GM19324 (cell line): ENCODE measurements at regions not wholly inside any gene's neighbourhood (a gene's known extent, or its start where the extent isn't known, plus 50 kb on each side); places are given as distances from the start of the nearest gene placed in this dataset.

Experiments
- ATAC-seq: cut with Tn5 transposase; IDR thresholded peaks from one replicate; pipeline ENCODE4 v1.9.1; 2021; ENCODE audit warnings: mild to moderate bottlenecking, moderate library complexity; ENCODE audit not compliant: unreplicated experiment, low FRiP score

DNA sequence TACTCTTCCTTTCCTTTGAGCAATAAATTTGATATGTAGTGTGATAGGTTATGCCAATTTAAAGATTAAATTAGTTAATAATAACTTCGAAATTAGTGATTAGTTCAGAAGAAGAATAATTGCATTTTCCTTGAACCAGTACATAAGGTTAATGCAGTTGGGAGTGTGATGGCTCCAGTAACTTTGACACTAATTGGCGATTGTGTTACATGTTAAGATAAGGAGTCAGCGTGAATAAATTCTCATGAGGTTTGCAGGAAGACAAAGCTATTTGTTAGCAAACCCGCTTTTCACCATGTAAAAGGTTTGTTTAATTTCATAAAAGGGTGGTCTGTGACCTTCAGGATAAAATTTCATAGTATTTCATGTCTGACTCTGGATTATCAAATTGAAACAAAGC, 1226.8 kb downstream of the SLC16A7 start:
- ATAC-seq: no peak

GRCh38 chr12:60830381-60830780, 1234.6 kb downstream of the SLC16A7 start:
- no peak for ATAC-seq

GRCh38 chr12:60832290-60832689, 1236.5 kb downstream of the SLC16A7 start:
- no peak for ATAC-seq

DNA sequence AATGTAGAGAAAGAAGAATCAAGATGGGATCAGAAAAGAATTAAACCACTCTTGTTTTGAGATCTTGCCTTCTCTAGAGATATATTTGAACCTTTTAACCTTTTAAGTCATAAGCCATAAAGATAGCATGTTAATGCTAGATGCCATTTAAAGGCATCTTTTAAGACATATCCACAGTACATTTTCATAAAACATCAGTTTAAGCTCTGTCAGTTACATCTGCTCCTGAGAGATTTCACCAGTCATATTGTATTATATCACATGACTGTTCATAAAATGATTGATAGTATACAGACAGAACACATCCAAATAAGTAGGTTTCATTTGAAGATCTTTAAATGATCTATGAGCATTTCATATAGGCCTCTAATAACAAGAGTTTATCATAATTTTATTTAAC, 1238.5 kb downstream of the SLC16A7 start:
- ATAC-seq: no peak

- ATAC-seq: no peak
Observed at GRCh38 chr12:60834806-60835205, 1239.0 kb downstream of the SLC16A7 start.

DNA sequence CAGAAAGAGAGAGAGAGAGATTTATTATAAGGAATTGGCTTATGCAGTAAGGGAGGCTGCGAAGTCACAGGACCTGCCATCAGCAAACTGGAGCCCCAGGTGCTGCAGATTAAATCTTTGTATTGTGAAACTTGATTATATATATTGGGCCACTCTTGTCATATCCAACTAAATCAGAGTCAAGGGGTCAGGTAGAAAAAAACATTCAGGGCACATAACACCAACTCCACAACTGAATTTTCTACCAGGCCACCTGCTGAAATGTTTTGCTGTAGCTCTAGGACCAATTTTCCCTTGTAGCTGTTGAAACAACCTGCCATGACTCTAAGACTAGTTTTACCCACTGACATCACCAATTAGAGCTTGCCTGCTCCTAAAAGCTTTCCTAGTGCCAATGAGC, 1240.8 kb downstream of the SLC16A7 start:
- no peak for ATAC-seq

GRCh38 chr12:60842181-60842580, 1246.4 kb downstream of the SLC16A7 start:
- no peak for ATAC-seq

DNA sequence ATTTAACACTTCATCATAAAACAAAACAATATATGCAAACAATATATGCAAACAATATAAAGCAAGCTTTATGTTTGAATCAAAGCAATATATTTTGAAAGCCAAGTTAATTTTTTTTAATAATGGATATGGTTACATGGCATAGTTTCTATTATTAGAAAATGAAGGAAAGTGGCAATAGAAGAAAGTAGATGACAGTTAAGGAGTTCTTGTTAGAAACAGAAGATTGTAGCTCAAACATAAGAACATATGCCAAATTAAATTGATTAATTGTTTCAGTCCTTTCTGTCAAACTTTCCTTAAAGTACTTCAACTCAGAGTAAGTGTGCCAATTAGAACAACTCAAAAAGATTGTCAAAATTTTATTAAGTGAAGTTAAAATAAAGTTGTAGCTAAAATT, 1248.3 kb downstream of the SLC16A7 start:
- ATAC-seq: no peak

DNA sequence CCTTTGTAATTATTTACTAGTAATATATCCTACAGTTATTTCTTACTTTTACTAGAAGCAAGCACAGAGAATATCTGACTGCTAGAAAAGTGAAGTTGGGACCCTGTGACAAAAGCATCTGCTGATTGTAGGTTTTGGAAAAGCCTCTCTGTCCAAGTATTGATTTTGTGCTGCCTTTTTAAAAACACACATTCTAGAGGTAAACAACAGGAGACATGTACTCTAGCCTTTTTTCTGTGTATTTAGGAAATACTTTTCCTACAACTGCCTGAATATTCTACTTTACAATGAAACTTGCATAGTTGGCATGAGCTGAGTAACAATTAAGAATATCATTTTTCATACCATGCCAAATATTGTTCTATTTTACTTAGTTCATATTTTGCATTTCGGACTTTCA, 1249.0 kb downstream of the SLC16A7 start:
- ATAC-seq: no peak

DNA sequence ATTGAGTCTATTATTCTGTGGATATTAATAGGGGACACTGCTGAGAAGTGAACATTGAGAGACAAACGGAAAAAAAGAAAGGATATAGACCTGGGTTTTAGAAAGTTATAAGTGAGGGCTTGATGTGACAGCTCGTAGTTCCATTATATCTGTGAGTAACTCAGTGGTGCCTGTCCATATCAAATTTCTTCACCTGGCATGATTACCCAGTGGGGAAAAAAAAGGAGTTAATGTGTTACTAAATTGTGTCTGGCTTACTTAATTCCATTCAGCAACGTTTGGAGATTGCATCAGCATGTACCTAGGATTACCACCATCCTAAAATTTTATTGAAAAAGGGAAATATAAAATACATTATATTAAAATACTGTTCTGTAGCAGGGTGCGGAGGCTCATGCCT, 1249.9 kb downstream of the SLC16A7 start:
- ATAC-seq: no peak

- no peak for ATAC-seq
Observed at GRCh38 chr12:60847281-60847680, 1251.5 kb downstream of the SLC16A7 start.

GRCh38 chr12:60849723-60850122, 1253.9 kb downstream of the SLC16A7 start:
- ATAC-seq: no peak

DNA sequence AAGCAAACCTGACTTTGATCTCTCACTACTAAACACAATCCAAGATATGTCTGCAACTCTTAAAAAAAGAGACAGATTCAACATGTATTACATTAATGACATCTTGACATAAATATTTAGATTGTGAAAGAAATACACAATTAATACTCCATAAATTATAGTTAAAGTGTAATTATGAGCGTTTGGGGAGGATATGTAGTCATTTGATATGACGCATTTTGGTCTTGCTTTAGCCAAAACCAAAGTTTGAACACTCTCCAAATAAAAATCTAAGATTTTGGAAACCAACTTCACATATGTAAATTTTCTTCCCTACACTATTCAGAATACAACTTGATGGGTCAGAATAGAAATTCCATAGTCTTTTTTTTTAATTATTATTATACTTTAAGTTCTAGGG, 1257.6 kb downstream of the SLC16A7 start:
- no peak for ATAC-seq

DNA sequence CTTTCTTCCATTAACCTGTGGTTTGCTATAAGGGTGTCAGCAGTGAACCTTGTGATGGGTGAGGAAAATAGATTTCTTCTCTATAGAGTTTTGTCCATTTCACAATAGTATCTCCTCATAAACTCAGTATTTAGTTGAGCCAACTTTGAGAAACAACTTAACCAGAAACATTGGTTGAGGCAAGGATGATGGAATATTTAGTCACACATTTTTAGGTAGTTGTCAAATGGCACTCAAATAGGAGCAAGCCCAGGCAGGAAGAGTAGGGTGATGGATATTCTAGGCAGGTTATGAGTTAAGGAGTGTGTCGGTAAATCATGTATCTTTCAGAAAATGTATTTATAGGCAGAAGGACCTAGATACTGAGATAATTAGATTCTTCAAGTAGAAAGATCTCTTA, 1267.6 kb downstream of the SLC16A7 start:
- no peak for ATAC-seq

- no peak for ATAC-seq
Observed at GRCh38 chr12:60872219-60872618, 1276.4 kb downstream of the SLC16A7 start.

DNA sequence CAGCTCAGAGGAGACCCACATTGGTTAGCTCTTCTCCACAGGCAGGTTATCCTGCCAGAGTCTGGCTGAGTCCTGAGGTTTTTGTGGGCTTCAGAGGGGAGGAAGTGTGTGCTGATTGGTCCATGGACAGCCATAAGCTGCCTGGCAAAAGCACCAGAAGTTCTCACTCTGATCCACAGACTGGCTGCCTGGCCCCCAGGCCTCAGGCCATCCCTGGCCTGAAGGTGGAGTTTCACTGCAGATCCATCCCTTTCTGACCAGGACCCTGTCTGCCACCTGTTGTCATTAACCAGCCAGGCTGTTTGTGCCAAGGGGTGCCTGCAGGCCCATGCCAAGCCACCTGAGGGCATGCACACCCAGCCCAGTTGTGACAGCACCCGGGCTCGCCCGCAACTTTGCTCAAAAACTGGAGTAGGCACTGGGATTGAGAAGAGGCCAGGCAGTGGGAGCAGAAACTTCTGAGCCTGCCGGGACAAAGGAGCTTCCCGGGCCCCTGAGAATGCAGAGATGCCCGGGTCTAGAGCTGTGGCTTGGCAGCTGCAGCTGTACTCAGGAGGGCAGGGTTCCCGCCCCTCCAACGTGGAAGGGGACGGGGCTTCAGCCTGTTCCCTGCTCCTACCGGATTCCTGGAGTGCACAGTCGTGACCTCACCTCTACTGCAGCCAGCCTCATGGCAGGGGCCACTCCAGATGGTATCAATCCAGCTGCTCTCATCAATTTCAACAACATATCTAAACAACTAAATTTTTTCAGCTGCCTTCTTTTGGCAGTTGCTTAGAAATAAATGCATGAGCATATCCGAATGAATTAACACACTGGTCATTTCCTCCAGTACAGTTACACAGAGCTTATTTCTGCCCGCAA, 1277.3 kb downstream of the SLC16A7 start:
- ATAC-seq: no peak

- ATAC-seq: no peak
Observed at GRCh38 chr12:60874091-60874490, 1278.3 kb downstream of the SLC16A7 start.

DNA sequence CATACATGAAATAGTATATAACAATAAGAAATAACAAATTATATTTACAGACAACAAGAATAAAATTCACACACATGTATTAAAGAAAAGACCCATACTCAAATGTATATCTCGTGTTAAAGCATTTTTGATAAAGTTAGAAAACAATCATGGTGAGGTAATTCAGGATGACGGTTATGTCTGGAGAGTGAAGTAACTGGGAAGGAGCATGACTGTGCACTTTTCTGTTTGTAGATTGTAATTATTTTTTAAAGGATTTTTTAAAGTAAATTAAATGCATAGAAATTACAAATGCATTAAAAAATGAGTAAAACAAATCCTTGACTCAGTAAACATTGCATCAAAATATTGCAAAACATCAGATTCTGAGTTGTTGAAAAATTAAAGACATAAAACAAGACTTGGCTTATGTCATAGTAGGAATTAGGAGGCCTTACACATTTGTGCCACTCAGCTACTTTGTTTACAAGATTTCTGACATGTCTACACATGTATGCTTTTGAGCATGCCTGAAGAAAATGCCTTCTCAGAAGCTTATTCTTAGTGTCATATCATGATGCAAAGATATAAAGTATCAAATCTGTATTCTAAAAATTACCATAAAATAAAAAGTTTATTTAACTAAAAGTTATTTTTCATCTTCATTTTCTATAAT, 1325.1 kb downstream of the SLC16A7 start:
- ATAC-seq: no peak

- no peak for ATAC-seq
Observed at GRCh38 chr12:60921541-60921940, 1325.7 kb downstream of the SLC16A7 start.

DNA sequence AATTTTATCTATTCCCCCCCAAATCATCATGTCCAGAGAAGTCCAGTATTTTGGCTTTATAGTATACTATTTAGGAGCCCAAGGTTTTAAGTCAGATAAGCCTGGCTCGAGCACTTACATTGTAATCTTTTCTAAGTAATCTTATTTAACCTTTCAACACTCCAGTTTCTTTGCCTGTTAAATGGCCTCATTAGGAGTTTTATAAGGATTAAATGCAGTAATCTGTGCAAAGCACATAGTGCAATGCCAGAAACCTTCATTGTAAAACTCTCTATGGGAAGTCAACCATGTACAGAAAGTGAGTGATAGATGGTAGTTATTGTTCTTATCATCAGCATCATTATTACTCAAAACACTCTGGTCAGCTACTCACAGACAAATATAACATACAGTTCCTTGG, 1330.4 kb downstream of the SLC16A7 start:
- ATAC-seq: no peak

DNA sequence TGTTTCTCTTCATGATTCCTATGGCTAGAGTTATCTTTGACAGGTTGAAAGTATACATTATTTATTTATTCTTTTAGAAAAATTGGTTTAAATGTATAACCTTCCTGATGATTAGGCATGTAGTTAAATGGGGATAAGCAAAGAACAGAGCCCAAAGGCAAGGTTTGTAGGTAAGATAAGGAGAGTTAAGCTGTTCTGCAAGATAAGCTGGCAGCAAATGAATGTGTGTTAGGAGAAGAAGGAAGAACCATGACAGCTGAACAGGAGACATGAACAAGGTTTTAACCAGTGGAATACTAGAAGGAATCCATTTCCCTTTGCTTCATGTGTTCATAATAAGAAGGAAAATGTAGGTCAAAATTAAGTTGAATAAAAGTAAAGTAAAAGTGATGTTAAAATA, 1330.1 kb upstream of the USP15 start:
- no peak for ATAC-seq
